ENCODE measurements at regions not wholly inside any gene's neighbourhood (a gene's known extent, or its start where the extent isn't known, plus 50 kb on each side); places are given as distances from the start of the nearest gene placed in this dataset.

GRCh38 chr3:117442566-117442965, 733.0 kb downstream of the TUSC7 start:
- no peaks in the 10 kb centered on the region for H3K36me3 ChIP-seq
- no peak for DNase-seq
- 79 to 95% (median 87%) methylated on average over 4 of the region's 4 CpGs for WGBS, 5 donors
- H3K27me3 ChIP-seq (replicated peaks in 1 of 7), result no peaks in the 10 kb centered on the region
- H3K9me3 ChIP-seq, result no peaks in the 10 kb centered on the region
- no peak overlapping the region for H3K4me3 ChIP-seq
- H3K4me1 ChIP-seq, result no peaks in the 10 kb centered on the region
- no peak overlapping the region for H3K27ac ChIP-seq
- TF ChIP-seq CTCF (IDR thresholded peaks at IDR 0.05 in 8 of 11, conservative IDR thresholded peaks at IDR 0.05 in 3 of 11), result no peak
- TF ChIP-seq POLR2A (IDR thresholded peaks at IDR 0.05), result no peak
- no peak for TF ChIP-seq POLR2AphosphoS5 (IDR thresholded peaks at IDR 0.05)
- intact Hi-C loops (cut with DNase I; ENCODE audit: low total_unique reads), result no loop called here

GRCh38 chr3:117443014-117443413, 733.4 kb downstream of the TUSC7 start:
- no peaks in the 10 kb centered on the region for H3K36me3 ChIP-seq
- H3K9me3 ChIP-seq, result no peaks in the 10 kb centered on the region
- WGBS, 5 donors, result 66 to 87% (median 82%) methylated on average over 5 of the region's 5 CpGs
- H3K4me3 ChIP-seq, result no peak overlapping the region
- no peaks in the 10 kb centered on the region for H3K4me1 ChIP-seq
- TF ChIP-seq POLR2A (IDR thresholded peaks at IDR 0.05) (no peak), POLR2AphosphoS5 (IDR thresholded peaks at IDR 0.05) (no peak)
- no peaks in the 10 kb centered on the region for H3K27me3 ChIP-seq (replicated peaks in 1 of 7)
- DNase-seq, result no peak
- no peak overlapping the region for H3K27ac ChIP-seq
- intact Hi-C loops (cut with DNase I; ENCODE audit: low total_unique reads), result no loop called here

- WGBS, 5 donors, result 81 to 93% (median 85%) methylated on average over 4 of the region's 4 CpGs
- TF ChIP-seq POLR2AphosphoS5 (IDR thresholded peaks at IDR 0.05) (no peak), CTCF (IDR thresholded peaks at IDR 0.05 in 8 of 11, conservative IDR thresholded peaks at IDR 0.05 in 3 of 11) (no peak), POLR2A (IDR thresholded peaks at IDR 0.05) (no peak)
These were observed 734.6 kb downstream of the TUSC7 start for GRCh38 chr3:117444175-117444574.

GRCh38 chr3:117447419-117447818, 737.8 kb downstream of the TUSC7 start:
- Histone ChIP-seq H3K27ac (no peak overlapping the region), H3K36me3 (no peaks in the 10 kb centered on the region)
- WGBS, 5 donors, result 61 to 86% (median 84%) methylated on average over 4 of the region's 4 CpGs

More at GRCh38 chr3:117444175-117444574, 734.6 kb downstream of the TUSC7 start:
- Histone ChIP-seq H3K36me3 (no peaks in the 10 kb centered on the region), H3K4me3 (no peak overlapping the region), H3K9me3 (no peaks in the 10 kb centered on the region), H3K4me1 (no peaks in the 10 kb centered on the region), H3K27ac (no peak overlapping the region), H3K27me3 (replicated peaks in 1 of 7) (no peaks in the 10 kb centered on the region)
- intact Hi-C loops (cut with DNase I; ENCODE audit: low total_unique reads), result no loop called here
- DNase-seq, result no peak

More at GRCh38 chr3:117447419-117447818, 737.8 kb downstream of the TUSC7 start:
- no peak for DNase-seq
- TF ChIP-seq CTCF (IDR thresholded peaks at IDR 0.05 in 8 of 11, conservative IDR thresholded peaks at IDR 0.05 in 3 of 11) (no peak), POLR2AphosphoS5 (IDR thresholded peaks at IDR 0.05) (no peak), POLR2A (IDR thresholded peaks at IDR 0.05) (no peak)
- intact Hi-C loops (cut with DNase I; ENCODE audit: low total_unique reads), result no loop called here
- no peak overlapping the region for H3K4me3 ChIP-seq
- H3K9me3 ChIP-seq, result no peaks in the 10 kb centered on the region
- H3K27me3 ChIP-seq (replicated peaks in 1 of 7), result no peaks in the 10 kb centered on the region
- no peaks in the 10 kb centered on the region for H3K4me1 ChIP-seq

Data from spleen (tissue), 11 donors.